ENCODE measurements at regions not wholly inside any gene's neighbourhood (a gene's known extent, or its start where the extent isn't known, plus 50 kb on each side); places are given as distances from the start of the nearest gene placed in this dataset.
A peak's percentile ranks its signal among the peaks of the same experiment; 100 is the strongest.

GRCh38 chr2:199677881-199678280 lies 173.1 kb downstream of the FTCDNL1 start:
- FAIRE-seq = no peak
- no peak overlapping the region for H3K4me2 ChIP-seq (ENCODE audit: low read depth, low read length)
- ATAC-seq = no peak
- H3K4me3 ChIP-seq (replicated peaks in 1 of 3; ENCODE audit: insufficient read depth in 1 of 3, low read depth in 2 of 3, low read length in 3 of 3) = no peak overlapping the region
- no peaks in the 10 kb centered on the region for H4K20me1 ChIP-seq (ENCODE audit: insufficient read depth, low read length)
- WGBS (ENCODE audit: low lambda C conversion rate) = 2% methylated on average over 4 of the region's 4 CpGs
- ChIA-PET CTCF (ENCODE audit: low intra/inter-chr PET ratio, low total read pairs) (no interaction called here), POLR2A (no interaction called here)
- intact Hi-C loops (cut with micrococcal nuclease; ENCODE audit: unreplicated experiment) (no loop called here), in situ Hi-C loops (cut with HindIII; ENCODE audit: extremely low pct_ligation_motif_present, low pct_unique_long_range_greater_than_20kb) (no loop called here)
- H3K9ac ChIP-seq (ENCODE audit: insufficient read depth, low read depth, low read length) = no peak overlapping the region
- H3K9me3 ChIP-seq (ENCODE audit: low read length) = no peaks in the 10 kb centered on the region
- H3K27me3 ChIP-seq (ENCODE audit: control insufficient read depth in 1 of 2, insufficient read depth in 2 of 2, low read length in 2 of 2) = no peaks in the 10 kb centered on the region
- H3K27ac ChIP-seq (ENCODE audit: extremely low read length, insufficient read depth, low read length) = no peak overlapping the region
- H3K4me1 ChIP-seq (ENCODE audit: insufficient read depth, low read length) = 0 out of 2 replicates have a peak, but pooled peaks cover 5% of the 10 kb centered on the region
- TF ChIP-seq FOXJ3 (CRISPR knock-in tag; IDR thresholded peaks at IDR 0.05; ENCODE audit: borderline replicate concordance) (peak; percentile 19; the same call in 1 of the 2 replicates), RBFOX2 (IDR thresholded peaks at IDR 0.05; ENCODE audit: low read depth, low read length) (no peak), GATAD2A (CRISPR knock-in tag; IDR thresholded peaks at IDR 0.05) (0 out of 2 replicates have a peak, but pooled peaks have one; percentile 15), ZNF841 (CRISPR knock-in tag; IDR thresholded peaks at IDR 0.05; ENCODE audit: borderline replicate concordance) (no peak), BCL6 (CRISPR knock-in tag; IDR thresholded peaks at IDR 0.05) (peak; percentile 62), FOXP1 (IDR thresholded peaks at IDR 0.05) (no peak), FOXP1 (CRISPR knock-in tag; IDR thresholded peaks at IDR 0.05) (0 out of 2 replicates have a peak, but pooled peaks have one; percentile 31), ZNF138 (CRISPR knock-in tag; IDR thresholded peaks at IDR 0.05; ENCODE audit: low read depth) (no peak)
- peak; percentile 12 for DNase-seq (ENCODE audit: low spot score)
- H2AFZ ChIP-seq (ENCODE audit: low read length) = no peak overlapping the region
- no TSS peak for BruUV-seq (replicated peaks)
- H3K79me2 ChIP-seq (ENCODE audit: insufficient read depth, low read length) = no peaks in the 10 kb centered on the region
- H3K36me3 ChIP-seq (replicated peaks in 1 of 2; ENCODE audit: control insufficient read depth in 1 of 2, insufficient read depth in 2 of 2, low read length in 2 of 2) = no peaks in the 10 kb centered on the region

- no TSS peak for BruUV-seq (replicated peaks)
- POLR2A ChIA-PET = no interaction called here
- Histone ChIP-seq H3K36me3 (replicated peaks in 1 of 2; ENCODE audit: control insufficient read depth in 1 of 2, insufficient read depth in 2 of 2, low read length in 2 of 2) (no peaks in the 10 kb centered on the region), H3K4me3 (replicated peaks in 1 of 3; ENCODE audit: insufficient read depth in 1 of 3, low read depth in 2 of 3, low read length in 3 of 3) (no peak overlapping the region), H3K4me2 (ENCODE audit: low read depth, low read length) (no peak overlapping the region), H4K20me1 (ENCODE audit: insufficient read depth, low read length) (no peaks in the 10 kb centered on the region), H3K79me2 (ENCODE audit: insufficient read depth, low read length) (no peaks in the 10 kb centered on the region), H3K27me3 (ENCODE audit: control insufficient read depth in 1 of 2, insufficient read depth in 2 of 2, low read length in 2 of 2) (no peaks in the 10 kb centered on the region), H3K9me3 (ENCODE audit: low read length) (no peaks in the 10 kb centered on the region), H3K27ac (ENCODE audit: extremely low read length, insufficient read depth, low read length) (no peak overlapping the region), H2AFZ (ENCODE audit: low read length) (no peak overlapping the region), H3K9ac (ENCODE audit: insufficient read depth, low read depth, low read length) (no peak overlapping the region), H3K4me1 (ENCODE audit: insufficient read depth, low read length) (no peaks in the 10 kb centered on the region)
- DNase-seq (ENCODE audit: low spot score) (no peak), ATAC-seq (no peak), FAIRE-seq (no peak)
- in situ Hi-C loops (cut with HindIII; ENCODE audit: extremely low pct_ligation_motif_present, low pct_unique_long_range_greater_than_20kb) = no loop called here
- CTCF ChIA-PET (ENCODE audit: low intra/inter-chr PET ratio, low total read pairs) = no interaction called here
- 15% methylated on average over 3 of the region's 3 CpGs for WGBS (ENCODE audit: low lambda C conversion rate)
- intact Hi-C loops (cut with micrococcal nuclease; ENCODE audit: unreplicated experiment) = no loop called here
- no peak for TF ChIP-seq RELA (CRISPR knock-in tag; IDR thresholded peaks at IDR 0.05)
- no peak for TF ChIP-seq IKZF5 (CRISPR knock-in tag; IDR thresholded peaks at IDR 0.05)
- TF ChIP-seq IRF1 (CRISPR knock-in tag; IDR thresholded peaks at IDR 0.05; ENCODE audit: low read depth) = no peak
- no peak for TF ChIP-seq STAT5B (CRISPR knock-in tag; IDR thresholded peaks at IDR 0.05)
- no peak for TF ChIP-seq ETS1 (CRISPR knock-in tag; IDR thresholded peaks at IDR 0.05)
- no peak for TF ChIP-seq HNF1B (CRISPR knock-in tag; IDR thresholded peaks at IDR 0.05)
- TF ChIP-seq ZNF672 (CRISPR knock-in tag; IDR thresholded peaks at IDR 0.05) = no peak
- TF ChIP-seq ZSCAN9 (CRISPR knock-in tag; IDR thresholded peaks at IDR 0.05; ENCODE audit: borderline replicate concordance) = no peak
- no peak for TF ChIP-seq PRPF4 (IDR thresholded peaks at IDR 0.05; ENCODE audit: low read depth, low read length, poor library complexity, severe bottlenecking)
- no peak for TF ChIP-seq CEBPG (CRISPR knock-in tag; IDR thresholded peaks at IDR 0.05)
Measured at GRCh38 chr2:199668645-199669044, 182.3 kb downstream of the FTCDNL1 start.
